ENCODE measurements at regions not wholly inside any gene's neighbourhood (a gene's known extent, or its start where the extent isn't known, plus 50 kb on each side); places are given as distances from the start of the nearest gene placed in this dataset.

DNA sequence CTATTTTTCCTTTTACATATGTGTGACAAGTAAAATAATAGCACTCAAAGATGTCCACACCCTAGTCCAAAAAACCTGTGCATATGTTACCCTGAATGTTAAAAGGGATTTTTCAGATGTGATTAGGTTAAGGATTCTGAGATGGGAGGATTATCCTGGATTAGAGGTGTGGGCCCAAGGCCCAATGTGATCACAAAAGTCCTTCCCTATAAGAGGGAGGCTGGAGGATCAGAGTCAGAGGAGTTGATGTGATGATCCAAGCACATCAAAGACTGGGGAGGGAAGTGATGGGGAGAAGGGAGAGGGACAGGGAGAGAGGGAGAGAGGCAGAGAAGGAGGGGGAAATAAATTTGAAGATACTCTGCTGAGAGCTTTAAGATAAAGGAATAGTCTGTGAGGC lies 512.6 kb downstream of the PLOD2 start:
- no peak for TF ChIP-seq NFIC (IDR thresholded peaks at IDR 0.05)
- TF ChIP-seq EGR1 (IDR thresholded peaks at IDR 0.05), result no peak
- no peak for TF ChIP-seq CEBPB (IDR thresholded peaks at IDR 0.05)
- no peak for TF ChIP-seq EP300 (IDR thresholded peaks at IDR 0.05; ENCODE audit: borderline replicate concordance)
- no peak for TF ChIP-seq FOXM1 (IDR thresholded peaks at IDR 0.05; ENCODE audit: borderline replicate concordance, low read depth)
- no peak for TF ChIP-seq MAX (IDR thresholded peaks at IDR 0.05)
